ENCODE measurements at regions not wholly inside any gene's neighbourhood (a gene's known extent, or its start where the extent isn't known, plus 50 kb on each side); places are given as distances from the start of the nearest gene placed in this dataset.

- no peak overlapping the region for H3K9ac ChIP-seq (ENCODE audit: low read depth, low read length, poor library complexity, severe bottlenecking)
- no peaks in the 10 kb centered on the region; the same call in 1 of the 2 replicates for H3K36me3 ChIP-seq (ENCODE audit: insufficient read depth, low read length)
- no peaks in the 10 kb centered on the region for H4K20me1 ChIP-seq (ENCODE audit: insufficient read depth, low read length, poor library complexity, severe bottlenecking)
- no peak overlapping the region for H3K4me2 ChIP-seq (ENCODE audit: low read depth, low read length, poor library complexity, severe bottlenecking)
- no peak overlapping the region for H2AFZ ChIP-seq (ENCODE audit: low read length)
- H3K4me3 ChIP-seq (ENCODE audit: low read length, poor library complexity, severe bottlenecking) = no peak overlapping the region
- H3K4me1 ChIP-seq (ENCODE audit: insufficient read depth, low read length, poor library complexity, severe bottlenecking) = no peaks in the 10 kb centered on the region
- no peaks in the 10 kb centered on the region for H3K9me3 ChIP-seq (ENCODE audit: insufficient read depth, low read depth, low read length)
- TF ChIP-seq EZH2phosphoT487 (IDR thresholded peaks at IDR 0.05; ENCODE audit: borderline replicate concordance) (no peak), CTCF (conservative IDR thresholded peaks at IDR 0.05; ENCODE audit: low read length) (no peak)
- H3F3A ChIP-seq (ENCODE audit: low read depth) = no peaks in the 10 kb centered on the region
- H3K9me2 ChIP-seq (replicated peaks; ENCODE audit: low read depth, low read length) = no peaks in the 10 kb centered on the region
- no peaks in the 10 kb centered on the region for H3K79me2 ChIP-seq (ENCODE audit: insufficient read depth, low read length)
- H3K27me3 ChIP-seq (ENCODE audit: insufficient read depth, low read length, poor library complexity, severe bottlenecking) = no peaks in the 10 kb centered on the region
Observed at GRCh38 chr2:133666621-133667020, 98.4 kb upstream of the NCKAP5 start.

GRCh38 chr2:133667085-133667484, 98.8 kb upstream of the NCKAP5 start:
- H3K9me2 ChIP-seq (replicated peaks; ENCODE audit: low read depth, low read length) = no peaks in the 10 kb centered on the region
- no peaks in the 10 kb centered on the region for H3F3A ChIP-seq (ENCODE audit: low read depth)
- H3K27me3 ChIP-seq (ENCODE audit: insufficient read depth, low read length, poor library complexity, severe bottlenecking) = no peaks in the 10 kb centered on the region
- no peaks in the 10 kb centered on the region for H3K4me1 ChIP-seq (ENCODE audit: insufficient read depth, low read length, poor library complexity, severe bottlenecking)
- no peaks in the 10 kb centered on the region for H4K20me1 ChIP-seq (ENCODE audit: insufficient read depth, low read length, poor library complexity, severe bottlenecking)
- no peak overlapping the region for H3K4me2 ChIP-seq (ENCODE audit: low read depth, low read length, poor library complexity, severe bottlenecking)
- no peaks in the 10 kb centered on the region; the same call in 1 of the 2 replicates for H3K36me3 ChIP-seq (ENCODE audit: insufficient read depth, low read length)
- H3K9ac ChIP-seq (ENCODE audit: low read depth, low read length, poor library complexity, severe bottlenecking) = no peak overlapping the region
- H3K9me3 ChIP-seq (ENCODE audit: insufficient read depth, low read depth, low read length) = no peaks in the 10 kb centered on the region
- no peaks in the 10 kb centered on the region for H3K79me2 ChIP-seq (ENCODE audit: insufficient read depth, low read length)
- H3K4me3 ChIP-seq (ENCODE audit: low read length, poor library complexity, severe bottlenecking) = no peak overlapping the region
- TF ChIP-seq EZH2phosphoT487 (IDR thresholded peaks at IDR 0.05; ENCODE audit: borderline replicate concordance) = no peak
- no peak for TF ChIP-seq CTCF (conservative IDR thresholded peaks at IDR 0.05; ENCODE audit: low read length)
- no peak overlapping the region for H2AFZ ChIP-seq (ENCODE audit: low read length)

GRCh38 chr2:133667968-133668367, 99.7 kb upstream of the NCKAP5 start:
- H3K9me2 ChIP-seq (replicated peaks; ENCODE audit: low read depth, low read length) = no peaks in the 10 kb centered on the region
- no peaks in the 10 kb centered on the region for H3F3A ChIP-seq (ENCODE audit: low read depth)
- H3K27me3 ChIP-seq (ENCODE audit: insufficient read depth, low read length, poor library complexity, severe bottlenecking) = no peaks in the 10 kb centered on the region
- H3K9me3 ChIP-seq (ENCODE audit: insufficient read depth, low read depth, low read length) = no peaks in the 10 kb centered on the region
- no peaks in the 10 kb centered on the region for H4K20me1 ChIP-seq (ENCODE audit: insufficient read depth, low read length, poor library complexity, severe bottlenecking)
- no peak overlapping the region for H3K9ac ChIP-seq (ENCODE audit: low read depth, low read length, poor library complexity, severe bottlenecking)
- no peaks in the 10 kb centered on the region for H3K79me2 ChIP-seq (ENCODE audit: insufficient read depth, low read length)
- H3K4me1 ChIP-seq (ENCODE audit: insufficient read depth, low read length, poor library complexity, severe bottlenecking) = no peaks in the 10 kb centered on the region
- no peak overlapping the region for H3K4me2 ChIP-seq (ENCODE audit: low read depth, low read length, poor library complexity, severe bottlenecking)
- no peak for TF ChIP-seq EZH2phosphoT487 (IDR thresholded peaks at IDR 0.05; ENCODE audit: borderline replicate concordance)
- no peak for TF ChIP-seq CTCF (conservative IDR thresholded peaks at IDR 0.05; ENCODE audit: low read length)
- H2AFZ ChIP-seq (ENCODE audit: low read length) = no peak overlapping the region
- H3K4me3 ChIP-seq (ENCODE audit: low read length, poor library complexity, severe bottlenecking) = no peak overlapping the region
- H3K36me3 ChIP-seq (ENCODE audit: insufficient read depth, low read length) = no peaks in the 10 kb centered on the region; the same call in 1 of the 2 replicates

Data from Loucy (cell line).